ENCODE measurements at regions not wholly inside any gene's neighbourhood (a gene's known extent, or its start where the extent isn't known, plus 50 kb on each side); places are given as distances from the start of the nearest gene placed in this dataset.

GRCh38 chr1:218573925-218574324, 228.8 kb downstream of the TGFB2 start:
- CTCF ChIA-PET, result no interaction called here
- no peaks in the 10 kb centered on the region for H3K36me3 Mint-ChIP-seq
- no peak for ATAC-seq
- no peaks in the 10 kb centered on the region for H3K4me1 Mint-ChIP-seq
- H3K9me3 Mint-ChIP-seq (ENCODE audit: low read depth), result no peaks in the 10 kb centered on the region
- no peak overlapping the region for H3K27ac Mint-ChIP-seq
- no peaks in the 10 kb centered on the region for H3K27me3 Mint-ChIP-seq
- no peak for DNase-seq
- H3K4me3 Mint-ChIP-seq, result no peak overlapping the region

GRCh38 chr1:218575079-218575478, 229.9 kb downstream of the TGFB2 start:
- Mint-ChIP-seq H3K4me1 (no peaks in the 10 kb centered on the region), H3K4me3 (no peak overlapping the region), H3K36me3 (no peaks in the 10 kb centered on the region), H3K27me3 (no peaks in the 10 kb centered on the region), H3K9me3 (ENCODE audit: low read depth) (no peaks in the 10 kb centered on the region), H3K27ac (no peak overlapping the region)
- ATAC-seq (no peak), DNase-seq (no peak)
- CTCF ChIA-PET, result no interaction called here

- H3K27me3 Mint-ChIP-seq, result no peaks in the 10 kb centered on the region
- H3K27ac Mint-ChIP-seq, result no peak overlapping the region
- H3K36me3 Mint-ChIP-seq, result no peaks in the 10 kb centered on the region
- CTCF ChIA-PET, result no interaction called here
- H3K4me3 Mint-ChIP-seq, result no peak overlapping the region
- no peak for DNase-seq
- no peaks in the 10 kb centered on the region for H3K4me1 Mint-ChIP-seq
- H3K9me3 Mint-ChIP-seq (ENCODE audit: low read depth), result no peaks in the 10 kb centered on the region
- no peak for ATAC-seq
Observed at GRCh38 chr1:218575856-218576255, 230.7 kb downstream of the TGFB2 start.

GRCh38 chr1:218582646-218583045, 237.5 kb downstream of the TGFB2 start:
- CTCF ChIA-PET, result no interaction called here
- H3K27me3 Mint-ChIP-seq, result peaks cover 2% of the 10 kb centered on the region
- H3K4me3 Mint-ChIP-seq, result no peak overlapping the region
- H3K9me3 Mint-ChIP-seq (ENCODE audit: low read depth), result peaks cover 3% of the 10 kb centered on the region
- H3K27ac Mint-ChIP-seq, result no peak overlapping the region
- no peaks in the 10 kb centered on the region for H3K36me3 Mint-ChIP-seq
- ATAC-seq, result no peak
- no peak for DNase-seq
- no peaks in the 10 kb centered on the region for H3K4me1 Mint-ChIP-seq

- Mint-ChIP-seq H3K4me1 (no peaks in the 10 kb centered on the region), H3K27me3 (peaks cover 2% of the 10 kb centered on the region), H3K36me3 (no peaks in the 10 kb centered on the region), H3K9me3 (ENCODE audit: low read depth) (peaks cover 3% of the 10 kb centered on the region), H3K4me3 (no peak overlapping the region), H3K27ac (no peak overlapping the region)
- CTCF ChIA-PET, result no interaction called here
- DNase-seq (no peak), ATAC-seq (no peak)
Observed at GRCh38 chr1:218584418-218585155, 239.5 kb downstream of the TGFB2 start.

- Mint-ChIP-seq H3K27ac (no peak overlapping the region), H3K36me3 (no peaks in the 10 kb centered on the region), H3K27me3 (peaks cover 2% of the 10 kb centered on the region), H3K4me3 (no peak overlapping the region), H3K4me1 (no peaks in the 10 kb centered on the region), H3K9me3 (ENCODE audit: low read depth) (peaks cover 3% of the 10 kb centered on the region)
- no peak for DNase-seq
- ATAC-seq, result no peak
- CTCF ChIA-PET, result no interaction called here
Observed at GRCh38 chr1:218585511-218586184, 240.5 kb downstream of the TGFB2 start.

GRCh38 chr1:218587900-218588299, 242.8 kb downstream of the TGFB2 start:
- Mint-ChIP-seq H3K4me3 (no peak overlapping the region), H3K4me1 (no peaks in the 10 kb centered on the region), H3K9me3 (ENCODE audit: low read depth) (peaks cover under 1% of the 10 kb centered on the region), H3K27ac (no peak overlapping the region), H3K27me3 (peaks cover 2% of the 10 kb centered on the region), H3K36me3 (no peaks in the 10 kb centered on the region)
- CTCF ChIA-PET, result no interaction called here
- ATAC-seq (no peak), DNase-seq (no peak)

- no peaks in the 10 kb centered on the region for H3K9me3 Mint-ChIP-seq (ENCODE audit: low read depth)
- no peaks in the 10 kb centered on the region for H3K36me3 Mint-ChIP-seq
- no peaks in the 10 kb centered on the region for H3K4me1 Mint-ChIP-seq
- H3K4me3 Mint-ChIP-seq, result no peak overlapping the region
- no peak for ATAC-seq
- no peaks in the 10 kb centered on the region for H3K27me3 Mint-ChIP-seq
- DNase-seq, result no peak
- no peak overlapping the region for H3K27ac Mint-ChIP-seq
- CTCF ChIA-PET, result no interaction called here
Observed at GRCh38 chr1:218588540-218589172, 243.5 kb downstream of the TGFB2 start.

- CTCF ChIA-PET, result interaction anchor here (0.6 kb wide), 1 partner anchor 99 kb away, joined by 5 read pairs; no protein-coding TSS in a partner anchor
- H3K4me1 Mint-ChIP-seq, result no peaks in the 10 kb centered on the region
- H3K27me3 Mint-ChIP-seq, result no peaks in the 10 kb centered on the region
- H3K27ac Mint-ChIP-seq, result no peak overlapping the region
- no peak overlapping the region for H3K4me3 Mint-ChIP-seq
- H3K9me3 Mint-ChIP-seq (ENCODE audit: low read depth), result no peaks in the 10 kb centered on the region
- DNase-seq (no peak), ATAC-seq (no peak)
- H3K36me3 Mint-ChIP-seq, result no peaks in the 10 kb centered on the region
Observed at GRCh38 chr1:218589487-218589886, 244.4 kb downstream of the TGFB2 start.

GRCh38 chr1:218591966-218592365, 246.8 kb downstream of the TGFB2 start:
- no peaks in the 10 kb centered on the region for H3K9me3 Mint-ChIP-seq (ENCODE audit: low read depth)
- CTCF ChIA-PET, result no interaction called here
- H3K27ac Mint-ChIP-seq, result no peak overlapping the region
- H3K27me3 Mint-ChIP-seq, result no peaks in the 10 kb centered on the region
- no peaks in the 10 kb centered on the region for H3K4me1 Mint-ChIP-seq
- DNase-seq, result no peak
- no peak for ATAC-seq
- no peaks in the 10 kb centered on the region for H3K36me3 Mint-ChIP-seq
- no peak overlapping the region for H3K4me3 Mint-ChIP-seq

- no peak for ATAC-seq
- no peak for DNase-seq
- CTCF ChIA-PET, result no interaction called here
- no peak overlapping the region for H3K27ac Mint-ChIP-seq
- H3K27me3 Mint-ChIP-seq, result no peaks in the 10 kb centered on the region
- H3K9me3 Mint-ChIP-seq (ENCODE audit: low read depth), result no peaks in the 10 kb centered on the region
- no peaks in the 10 kb centered on the region for H3K36me3 Mint-ChIP-seq
- H3K4me3 Mint-ChIP-seq, result no peak overlapping the region
- H3K4me1 Mint-ChIP-seq, result no peaks in the 10 kb centered on the region
Observed at GRCh38 chr1:218592688-218593087, 247.6 kb downstream of the TGFB2 start.

- H3K36me3 Mint-ChIP-seq, result no peaks in the 10 kb centered on the region
- H3K4me1 Mint-ChIP-seq, result no peaks in the 10 kb centered on the region
- H3K4me3 Mint-ChIP-seq, result no peak overlapping the region
- peaks cover 3% of the 10 kb centered on the region for H3K9me3 Mint-ChIP-seq (ENCODE audit: low read depth)
- CTCF ChIA-PET, result no interaction called here
- H3K27me3 Mint-ChIP-seq, result no peaks in the 10 kb centered on the region
- ATAC-seq, result no peak
- H3K27ac Mint-ChIP-seq, result no peak overlapping the region
- DNase-seq, result no peak
Observed at GRCh38 chr1:218600968-218601367, 255.8 kb downstream of the TGFB2 start.

- no peak overlapping the region for H3K4me3 Mint-ChIP-seq
- CTCF ChIA-PET, result no interaction called here
- H3K4me1 Mint-ChIP-seq, result no peaks in the 10 kb centered on the region
- ATAC-seq, result no peak
- DNase-seq, result no peak
- H3K9me3 Mint-ChIP-seq (ENCODE audit: low read depth), result peaks cover 7% of the 10 kb centered on the region
- H3K27ac Mint-ChIP-seq, result no peak overlapping the region
- no peaks in the 10 kb centered on the region for H3K27me3 Mint-ChIP-seq
- no peaks in the 10 kb centered on the region for H3K36me3 Mint-ChIP-seq
Observed at GRCh38 chr1:218604217-218604616, 259.1 kb downstream of the TGFB2 start.

- Mint-ChIP-seq H3K36me3 (no peaks in the 10 kb centered on the region), H3K27me3 (no peaks in the 10 kb centered on the region), H3K4me3 (no peak overlapping the region), H3K9me3 (ENCODE audit: low read depth) (peaks cover 3% of the 10 kb centered on the region), H3K4me1 (no peaks in the 10 kb centered on the region), H3K27ac (no peak overlapping the region)
- DNase-seq, result no peak
- CTCF ChIA-PET, result no interaction called here
- ATAC-seq, result no peak
Observed at GRCh38 chr1:218611916-218612585, 266.9 kb downstream of the TGFB2 start.

All from activated CD8-positive, alpha-beta memory T cell treated with anti-CD3 and anti-CD28 coated beads, Interleukin-2, amount 10 ng/mL, durations not matched to agents 7 days and 5 days (primary cell).